GM18951 (cell line): ENCODE measurements at regions not wholly inside any gene's neighbourhood (a gene's known extent, or its start where the extent isn't known, plus 50 kb on each side); places are given as distances from the start of the nearest gene placed in this dataset.

Experiments
- POLR2A ChIP-seq: IDR thresholded peaks from 4 replicates; pipeline ENCODE4 v1.6.1; 2011; ENCODE audit warnings: mild to moderate bottlenecking; ENCODE audit not compliant: insufficient read length, insufficient read depth; ENCODE audit errors: extremely low read depth
- in situ Hi-C: fragments of 300-500 bp; cut with MboI; formaldehyde crosslinking; loops from one replicate; pipeline ENCODE4 v1.12.0; 2022; ENCODE audit warnings: low sequenced_read_pairs, mixed read lengths, inconsistent platforms; ENCODE audit not compliant: unreplicated experiment

DNA sequence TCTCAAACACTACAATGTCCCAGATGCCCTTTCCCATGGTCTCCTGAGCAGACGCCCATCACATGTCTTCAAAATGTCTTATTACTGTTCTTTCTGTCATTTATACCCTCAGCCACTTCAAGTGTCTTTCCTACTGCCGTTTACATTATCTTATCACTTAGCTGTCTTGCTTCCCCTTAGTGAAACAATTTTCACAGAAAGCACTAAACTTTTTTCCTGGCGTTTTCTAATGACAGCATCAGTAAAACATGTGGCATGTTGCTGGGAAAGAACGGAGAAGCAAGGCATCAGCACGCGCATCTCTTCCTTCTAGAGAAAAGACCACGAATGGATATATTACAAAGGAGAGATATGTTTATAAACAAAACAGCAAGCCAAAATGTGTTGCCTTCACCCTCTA is 189.7 kb upstream of the SLIT2 start:
- TF ChIP-seq POLR2A = no peak
- in situ Hi-C loops = no loop called here

GRCh38 chr4:20050768-20051167 is 200.9 kb upstream of the SLIT2 start:
- no peak for TF ChIP-seq POLR2A
- in situ Hi-C loops = no loop called here

DNA sequence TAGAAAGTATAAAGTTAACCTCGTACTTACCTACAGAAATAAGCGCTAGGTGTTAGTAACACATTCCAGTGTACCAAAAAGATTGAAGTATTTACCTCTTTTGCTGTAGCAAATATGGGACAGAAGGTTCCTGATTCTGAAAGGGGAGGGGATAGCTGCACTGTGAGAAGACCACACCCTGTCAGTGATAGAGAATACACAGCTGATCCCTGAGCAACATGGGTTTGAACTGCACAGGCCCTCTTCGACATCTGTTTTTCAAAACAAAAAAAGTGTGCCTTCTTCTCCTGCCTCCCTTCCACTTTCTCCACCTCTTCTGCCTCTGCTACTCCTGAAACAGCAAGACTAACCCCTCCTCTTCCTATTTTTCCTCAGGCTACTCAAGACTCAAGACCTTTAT is 201.8 kb upstream of the SLIT2 start:
- in situ Hi-C loops = no loop called here
- TF ChIP-seq POLR2A = no peak

DNA sequence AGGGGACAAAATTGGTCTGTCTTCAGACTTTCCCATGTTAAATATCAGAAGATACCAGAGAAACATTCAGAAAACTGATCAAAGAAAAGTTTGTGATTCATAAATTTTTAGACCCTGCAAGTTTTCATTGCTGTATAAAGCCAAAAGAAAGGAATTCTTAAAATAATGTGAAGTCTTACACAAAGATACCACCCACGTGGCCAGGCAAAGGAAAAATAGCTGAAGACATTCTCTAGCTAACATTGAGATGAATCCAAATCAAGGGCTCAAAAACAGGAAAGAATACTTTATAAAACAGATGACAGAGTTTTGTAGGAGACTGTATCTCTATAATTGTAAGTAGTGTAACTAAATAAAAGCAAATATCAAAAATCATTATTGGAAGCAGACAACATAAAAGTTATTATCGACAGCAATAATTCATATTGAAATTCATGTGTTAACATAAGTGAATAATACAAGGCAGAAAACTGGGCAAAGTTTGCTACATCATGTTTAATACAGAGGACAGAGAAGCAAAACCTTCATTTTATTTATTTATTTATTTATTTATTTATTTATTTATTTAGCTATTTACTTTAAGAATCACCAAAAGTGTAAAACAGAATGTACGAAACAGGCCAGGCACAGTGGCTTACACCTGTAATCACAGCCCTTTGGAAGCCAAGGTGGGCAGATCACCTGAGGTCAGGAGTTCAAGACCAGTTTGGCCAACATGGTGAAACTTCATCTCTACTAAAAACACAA is 204.6 kb upstream of the SLIT2 start:
- in situ Hi-C loops = no loop called here
- TF ChIP-seq POLR2A = no peak

GRCh38 chr4:20046179-20046578 is 205.5 kb upstream of the SLIT2 start:
- no peak for TF ChIP-seq POLR2A
- in situ Hi-C loops = no loop called here

DNA sequence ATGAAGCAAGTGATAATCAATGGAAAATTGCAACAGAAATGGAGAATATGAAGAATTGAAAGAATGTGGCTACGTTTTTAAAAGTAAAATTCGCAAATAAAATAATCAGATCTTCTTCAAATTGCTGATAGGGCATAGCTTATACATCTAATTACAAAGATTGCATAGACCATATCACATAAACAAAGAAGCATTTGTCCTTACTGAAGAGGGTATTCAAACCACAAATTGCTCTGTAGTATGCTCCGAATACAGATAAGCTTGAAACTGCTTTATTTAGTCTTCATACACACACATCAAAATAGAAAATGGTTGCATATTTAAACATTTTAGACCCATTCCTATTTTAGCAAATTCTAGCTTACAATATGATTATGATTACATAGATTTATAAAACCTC is 206.7 kb upstream of the SLIT2 start:
- in situ Hi-C loops = no loop called here
- no peak for TF ChIP-seq POLR2A

DNA sequence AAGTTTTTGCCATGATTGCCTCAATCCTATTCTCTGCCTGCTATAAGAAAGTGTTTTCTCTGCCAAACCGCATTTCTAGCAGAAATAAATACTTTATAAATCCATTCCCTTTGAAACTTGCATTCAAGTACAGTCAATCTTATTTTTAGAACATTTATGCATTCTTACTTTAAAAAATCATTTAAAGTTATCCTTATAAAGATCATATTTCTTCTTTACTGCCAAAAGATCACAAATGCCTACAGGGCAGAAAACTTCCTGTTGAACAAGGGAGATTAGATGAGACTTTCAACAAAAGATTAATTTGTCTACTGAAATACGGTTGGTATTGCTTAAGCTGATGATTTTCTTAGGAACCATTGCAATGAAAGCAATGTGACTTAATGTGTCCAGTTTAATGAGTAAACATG is 207.2 kb upstream of the SLIT2 start:
- no peak for TF ChIP-seq POLR2A
- in situ Hi-C loops = no loop called here

DNA sequence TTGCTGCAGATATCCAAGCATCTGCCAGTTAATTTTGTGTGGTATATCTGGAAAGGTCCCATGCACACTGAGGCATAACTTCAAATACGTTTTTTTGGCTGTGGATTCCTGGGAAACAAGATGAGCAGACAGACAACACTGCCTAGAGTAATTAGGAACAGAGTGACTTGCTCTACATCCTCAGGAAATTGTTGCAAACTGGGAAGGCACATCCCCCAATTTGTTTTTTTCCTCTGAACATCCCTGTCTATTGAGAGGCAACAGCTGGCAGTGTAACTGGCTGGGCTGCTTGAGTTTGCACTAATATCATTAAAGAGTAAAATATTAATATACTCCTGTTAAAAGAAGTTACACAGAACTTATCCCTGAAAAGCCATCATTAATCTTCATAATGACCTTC is 207.7 kb upstream of the SLIT2 start:
- no peak for TF ChIP-seq POLR2A
- in situ Hi-C loops = no loop called here

DNA sequence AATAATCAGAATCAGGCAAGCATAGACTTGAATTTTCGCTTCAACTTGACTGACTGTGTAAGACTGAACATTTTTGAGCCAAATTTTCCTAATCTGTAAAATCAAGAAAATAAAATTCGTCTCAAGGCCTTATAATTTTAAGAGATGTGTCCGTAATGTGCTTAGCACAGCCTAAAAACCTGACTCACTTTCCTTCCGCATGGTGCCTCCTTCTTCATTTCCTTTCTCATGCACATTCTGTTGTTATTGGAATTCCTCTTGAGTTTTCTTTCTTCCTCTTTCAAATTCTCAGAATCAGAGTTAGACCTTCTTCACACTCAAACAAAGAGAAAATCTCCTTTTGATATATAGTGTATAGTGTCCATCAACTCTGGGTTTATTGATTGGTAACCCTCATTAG is 208.9 kb upstream of the SLIT2 start:
- no peak for TF ChIP-seq POLR2A
- in situ Hi-C loops = no loop called here

DNA sequence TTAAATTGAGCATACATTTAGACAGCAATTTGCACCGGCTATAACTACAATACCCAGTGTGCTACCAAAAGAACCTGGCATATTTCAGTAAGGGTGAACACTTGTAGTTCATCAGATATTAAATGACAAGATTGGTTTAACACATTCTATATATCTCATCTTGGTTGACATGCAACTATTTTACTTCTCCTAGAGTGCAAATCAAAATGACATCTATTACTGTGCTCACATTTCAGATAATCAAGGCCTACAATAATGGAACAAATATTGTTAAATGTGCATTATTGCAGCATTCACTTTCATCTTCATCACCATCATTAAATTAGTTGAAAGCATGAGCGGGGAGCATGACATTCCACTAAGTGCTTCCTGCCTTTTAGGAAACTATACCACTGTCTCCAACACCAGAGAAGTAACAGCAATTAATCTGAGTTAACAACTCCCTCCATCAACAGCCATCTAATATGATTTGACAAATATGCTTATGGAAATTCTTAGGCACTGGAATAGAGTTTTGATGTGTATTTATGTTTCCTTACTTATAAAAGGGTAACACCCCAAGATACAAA is 209.8 kb upstream of the SLIT2 start:
- in situ Hi-C loops = no loop called here
- TF ChIP-seq POLR2A = no peak

DNA sequence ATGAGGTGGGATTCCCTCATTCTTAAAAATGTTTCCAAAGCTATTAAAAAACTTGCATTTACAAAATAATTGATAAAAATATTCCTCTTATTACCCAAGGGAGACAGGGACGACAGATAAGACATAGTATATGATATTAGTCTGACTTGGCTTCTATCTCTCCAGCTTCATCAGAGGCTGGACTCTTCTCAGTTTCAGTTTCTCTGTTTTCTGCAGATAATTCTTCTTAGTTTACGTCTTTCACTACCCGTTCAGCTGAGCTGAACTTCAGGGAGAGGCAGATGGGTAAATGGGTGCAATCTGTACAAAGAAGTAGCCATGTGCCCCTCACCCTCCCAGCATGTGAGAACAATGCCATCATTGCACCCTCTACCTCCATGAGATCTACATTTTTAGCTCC is 214.0 kb upstream of the SLIT2 start:
- in situ Hi-C loops = no loop called here
- no peak for TF ChIP-seq POLR2A

DNA sequence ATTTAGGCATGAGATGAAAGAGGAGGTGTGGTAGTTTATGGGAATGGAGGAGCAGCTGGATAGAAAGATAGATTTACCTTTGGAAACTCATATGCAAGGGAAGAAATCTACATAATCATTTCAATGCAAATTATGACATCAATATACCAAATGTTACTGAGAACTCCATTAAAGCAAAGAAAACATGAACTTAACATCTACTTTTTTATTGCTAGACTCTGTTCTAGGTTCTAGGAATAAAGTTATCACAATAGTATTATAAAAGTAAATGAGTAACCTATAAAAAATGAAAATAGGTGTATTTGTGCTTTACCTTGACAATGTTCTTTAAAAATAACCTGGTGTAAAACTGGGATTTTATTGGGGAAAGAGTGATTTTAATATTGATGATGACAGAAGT is 221.6 kb upstream of the SLIT2 start:
- TF ChIP-seq POLR2A = no peak
- in situ Hi-C loops = no loop called here

GRCh38 chr4:20028645-20029044 is 223.1 kb upstream of the SLIT2 start:
- in situ Hi-C loops = no loop called here
- no peak for TF ChIP-seq POLR2A

- TF ChIP-seq POLR2A = no peak
- in situ Hi-C loops = no loop called here
These were observed 225.2 kb upstream of the SLIT2 start for GRCh38 chr4:20026456-20026855.
